Endothelial cell of umbilical vein (primary cell): ENCODE measurements at regions not wholly inside any gene's neighbourhood (a gene's known extent, or its start where the extent isn't known, plus 50 kb on each side); places are given as distances from the start of the nearest gene placed in this dataset.

ENCODE experiments used
- CTCF ChIP-seq, 2 donors: IDR thresholded peaks; 1 replicate in 1 of 2; 2 replicates in 1 of 2; pipeline ENCODE4 v1.5.1; 2011; ENCODE audit warnings: low read length in 2 of 2, mild to moderate bottlenecking in 2 of 2, moderate library complexity in 2 of 2, control low read depth in 1 of 2, inconsistent platforms in 1 of 2, low read depth in 1 of 2; ENCODE audit not compliant: insufficient read depth in 1 of 2; ENCODE audit errors: extremely low read depth in 1 of 2
- EZH2 ChIP-seq: IDR thresholded peaks from 2 replicates; pipeline ENCODE4 v1.6.1; 2012; ENCODE audit warnings: borderline replicate concordance, low read depth, mild to moderate bottlenecking, moderate library complexity, low read length, inconsistent platforms; ENCODE audit not compliant: severe bottlenecking

- TF ChIP-seq CTCF (IDR thresholded peaks at IDR 0.05; ENCODE audit: extremely low read depth in 1 of 2, insufficient read depth in 1 of 2, low read depth in 1 of 2, low read length in 2 of 2) = no peak
- TF ChIP-seq EZH2 = no peak
These were observed 249.5 kb downstream of the SLC16A7 start for GRCh38 chr12:59845293-59845692.
